Gastroesophageal sphincter (tissue), 4 donors: ENCODE measurements at regions not wholly inside any gene's neighbourhood (a gene's known extent, or its start where the extent isn't known, plus 50 kb on each side); places are given as distances from the start of the nearest gene placed in this dataset.

Experiments used
- ATAC-seq: fragments of 150-250 bp; one replicate; pipeline ENCODE4 v1.9.1; 2016; ENCODE audit warnings: mild to moderate bottlenecking, moderate library complexity
- H3K27ac ChIP-seq, 4 donors: fragments of 200-600 bp; sonication (generic) in 3 of 4; 1 replicate in 3 of 4; 2 replicates in 1 of 4; pipeline ENCODE4 v1.5.1; 2016 to 2019
- H3K27me3 ChIP-seq: fragments of 200-600 bp; sonication (generic); one replicate; pipeline ENCODE4 v1.5.1; 2019
- H3K36me3 ChIP-seq, 2 donors: fragments of 200-600 bp; sonication (generic); one replicate each; pipeline ENCODE4 v1.5.1; 2019; ENCODE audit warnings: control low read depth in 1 of 2
- H3K4me1 ChIP-seq, 3 donors: fragments of 200-600 bp; sonication (generic); 1 replicate in 2 of 3; 2 replicates in 1 of 3; pipeline ENCODE4 v1.5.1; 2016 to 2019; ENCODE audit warnings: control low read depth in 2 of 3
- H3K4me3 ChIP-seq, 2 donors: fragments of 200-600 bp; sonication (generic); one replicate each; pipeline ENCODE4 v1.5.1; 2019; ENCODE audit warnings: mild to moderate bottlenecking in 1 of 2, moderate library complexity in 1 of 2
- H3K9me3 ChIP-seq, 3 donors: fragments of 200-600 bp; sonication (generic); one replicate each; pipeline ENCODE4 v1.5.1; 2017 to 2019; ENCODE audit warnings: control low read depth in 2 of 3
- CTCF ChIP-seq, 4 experiments: fragments of 200-600 bp in 2 of 4; fragments of 450-650 bp in 2 of 4; sonication (generic) in 1 of 4; IDR thresholded peaks; one replicate each; pipeline ENCODE4 v1.5.1; 2017 to 2019; ENCODE audit warnings: antibody characterized with exemption in 4 of 4, mild to moderate bottlenecking in 2 of 4, moderate library complexity in 2 of 4
- EP300 ChIP-seq: sonication (generic); formaldehyde crosslinking; IDR thresholded peaks from one replicate; pipeline ENCODE4 v1.6.1; 2017; ENCODE audit warnings: antibody characterized with exemption, mild to moderate bottlenecking
- POLR2A ChIP-seq, 2 donors: fragments of 450-650 bp; IDR thresholded peaks; one replicate each; pipeline ENCODE4 v1.6.1; 2017; ENCODE audit warnings: antibody characterized with exemption in 2 of 2, mild to moderate bottlenecking in 2 of 2, moderate library complexity in 1 of 2
- POLR2AphosphoS5 ChIP-seq: sonication (generic); formaldehyde crosslinking; IDR thresholded peaks from one replicate; pipeline ENCODE4 v1.6.1; 2017; ENCODE audit warnings: antibody characterized with exemption
- WGBS, 2 donors: methylation state at CpG; one replicate each; pipeline ENCODE4 v1.1.5; 2018; ENCODE audit warnings: low coverage in 1 of 2; 5-methylcytosine and 5-hydroxymethylcytosine counted together

GRCh38 chr3:26536955-26537354, 85.6 kb upstream of the LRRC3B start:
- WGBS, 2 donors = 89 to 96% methylated on average over 2 of the region's 2 CpGs
- TF ChIP-seq POLR2AphosphoS5 (no peak), EP300 (no peak), POLR2A (IDR thresholded peaks at IDR 0.05) (no peak), CTCF (IDR thresholded peaks at IDR 0.05) (no peak)
- Histone ChIP-seq H3K9me3 (no peaks in the 10 kb centered on the region), H3K4me3 (no peak overlapping the region), H3K4me1 (no peaks in the 10 kb centered on the region), H3K27ac (no peak overlapping the region), H3K36me3 (no peaks in the 10 kb centered on the region), H3K27me3 (no peaks in the 10 kb centered on the region)
- no peak for ATAC-seq

- Histone ChIP-seq H3K9me3 (no peaks in the 10 kb centered on the region), H3K27me3 (no peaks in the 10 kb centered on the region), H3K4me1 (no peaks in the 10 kb centered on the region), H3K36me3 (no peaks in the 10 kb centered on the region), H3K4me3 (no peak overlapping the region), H3K27ac (no peak overlapping the region)
- TF ChIP-seq POLR2AphosphoS5 (no peak), POLR2A (IDR thresholded peaks at IDR 0.05) (no peak), CTCF (IDR thresholded peaks at IDR 0.05) (no peak), EP300 (no peak)
- ATAC-seq = no peak
- WGBS, 2 donors = 86 to 90% methylated on average over 1 of the region's 1 CpG
Observed at GRCh38 chr3:26550413-26550812, 72.2 kb upstream of the LRRC3B start.

GRCh38 chr3:26556637-26557036, 65.9 kb upstream of the LRRC3B start:
- H3K27me3 ChIP-seq = no peaks in the 10 kb centered on the region
- 88 to 93% methylated on average over 3 to 6 of the region's 6 CpGs for WGBS, 2 donors
- ATAC-seq = no peak
- H3K4me1 ChIP-seq = no peaks in the 10 kb centered on the region
- TF ChIP-seq CTCF (IDR thresholded peaks at IDR 0.05) (no peak), POLR2AphosphoS5 (no peak), EP300 (no peak), POLR2A (IDR thresholded peaks at IDR 0.05) (no peak)
- no peak overlapping the region for H3K27ac ChIP-seq
- no peaks in the 10 kb centered on the region for H3K9me3 ChIP-seq
- no peaks in the 10 kb centered on the region for H3K36me3 ChIP-seq
- no peak overlapping the region for H3K4me3 ChIP-seq

- H3K4me1 ChIP-seq = peaks cover 0 to 12% (median 0%) of the 10 kb centered on the region in 3 donors
- ATAC-seq = no peak
- H3K27ac ChIP-seq = no peak overlapping the region
- H3K36me3 ChIP-seq = no peaks in the 10 kb centered on the region
- TF ChIP-seq POLR2AphosphoS5 (no peak), CTCF (IDR thresholded peaks at IDR 0.05) (no peak), POLR2A (IDR thresholded peaks at IDR 0.05) (no peak), EP300 (no peak)
- H3K27me3 ChIP-seq = no peaks in the 10 kb centered on the region
- 63 to 86% methylated on average over 1 of the region's 1 CpG for WGBS, 2 donors
- H3K9me3 ChIP-seq = no peaks in the 10 kb centered on the region
- H3K4me3 ChIP-seq = no peak overlapping the region
Observed at GRCh38 chr3:26558257-26558656, 64.3 kb upstream of the LRRC3B start.

- no peaks in the 10 kb centered on the region for H3K27me3 ChIP-seq
- TF ChIP-seq CTCF (IDR thresholded peaks at IDR 0.05) (no peak), POLR2A (IDR thresholded peaks at IDR 0.05) (no peak), EP300 (no peak), POLR2AphosphoS5 (no peak)
- 57 to 68% methylated on average over 3 of the region's 3 CpGs for WGBS, 2 donors
Observed at GRCh38 chr3:26559227-26559626, 63.3 kb upstream of the LRRC3B start.

More at GRCh38 chr3:26559227-26559626, 63.3 kb upstream of the LRRC3B start:
- Histone ChIP-seq H3K36me3 (no peaks in the 10 kb centered on the region), H3K9me3 (no peaks in the 10 kb centered on the region), H3K4me3 (no peak overlapping the region), H3K27ac (no peak overlapping the region), H3K4me1 (peaks cover 0 to 12% (median 0%) of the 10 kb centered on the region in 3 donors)
- no peak for ATAC-seq
